ENCODE measurements at regions not wholly inside any gene's neighbourhood (a gene's known extent, or its start where the extent isn't known, plus 50 kb on each side); places are given as distances from the start of the nearest gene placed in this dataset.

DNA sequence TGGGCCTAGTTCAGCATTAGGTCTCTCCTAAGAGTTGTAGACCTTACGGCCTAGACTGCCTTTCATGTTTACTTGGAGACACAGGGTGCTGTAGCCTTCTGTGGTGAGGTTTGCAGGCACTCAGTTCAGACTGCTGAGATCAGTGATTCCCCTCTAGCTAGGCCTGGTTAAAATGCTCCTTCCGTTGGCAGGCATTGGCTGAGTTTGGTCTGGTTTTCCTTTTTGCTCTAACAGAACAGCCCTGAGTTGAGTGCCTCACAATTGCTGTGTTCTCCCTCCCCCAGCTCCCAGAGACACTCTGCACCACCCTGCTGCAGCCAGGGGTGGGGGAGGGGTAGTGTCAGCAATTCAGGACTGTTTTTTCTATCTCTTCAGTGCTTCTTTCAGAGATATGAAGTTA, 178.9 kb upstream of the DYRK2 start:
- Histone ChIP-seq H3K9me3 (peaks cover 0 to 9% (median 0%) of the 10 kb centered on the region in 4 donors), H3K4me1 (peaks cover 0 to 9% (median 0%) of the 10 kb centered on the region in 4 donors), H3K36me3 (no peaks in the 10 kb centered on the region), H3K27ac (no peak overlapping the region), H3K4me3 (no peak overlapping the region), H3K27me3 (no peaks in the 10 kb centered on the region)
- DNase-seq (ENCODE audit: low spot score in 2 of 2), result no peak
- WGBS, 2 donors, result 71 to 88% methylated on average over 2 of the region's 2 CpGs
- TF ChIP-seq POLR2A (IDR thresholded peaks at IDR 0.05) (no peak), EP300 (IDR thresholded peaks at IDR 0.05) (no peak)
- TF ChIP-seq, protein P1, sequence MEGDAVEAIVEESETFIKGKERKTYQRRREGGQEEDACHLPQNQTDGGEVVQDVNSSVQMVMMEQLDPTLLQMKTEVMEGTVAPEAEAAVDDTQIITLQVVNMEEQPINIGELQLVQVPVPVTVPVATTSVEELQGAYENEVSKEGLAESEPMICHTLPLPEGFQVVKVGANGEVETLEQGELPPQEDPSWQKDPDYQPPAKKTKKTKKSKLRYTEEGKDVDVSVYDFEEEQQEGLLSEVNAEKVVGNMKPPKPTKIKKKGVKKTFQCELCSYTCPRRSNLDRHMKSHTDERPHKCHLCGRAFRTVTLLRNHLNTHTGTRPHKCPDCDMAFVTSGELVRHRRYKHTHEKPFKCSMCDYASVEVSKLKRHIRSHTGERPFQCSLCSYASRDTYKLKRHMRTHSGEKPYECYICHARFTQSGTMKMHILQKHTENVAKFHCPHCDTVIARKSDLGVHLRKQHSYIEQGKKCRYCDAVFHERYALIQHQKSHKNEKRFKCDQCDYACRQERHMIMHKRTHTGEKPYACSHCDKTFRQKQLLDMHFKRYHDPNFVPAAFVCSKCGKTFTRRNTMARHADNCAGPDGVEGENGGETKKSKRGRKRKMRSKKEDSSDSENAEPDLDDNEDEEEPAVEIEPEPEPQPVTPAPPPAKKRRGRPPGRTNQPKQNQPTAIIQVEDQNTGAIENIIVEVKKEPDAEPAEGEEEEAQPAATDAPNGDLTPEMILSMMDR (IDR thresholded peaks at IDR 0.05), result no peak

DNA sequence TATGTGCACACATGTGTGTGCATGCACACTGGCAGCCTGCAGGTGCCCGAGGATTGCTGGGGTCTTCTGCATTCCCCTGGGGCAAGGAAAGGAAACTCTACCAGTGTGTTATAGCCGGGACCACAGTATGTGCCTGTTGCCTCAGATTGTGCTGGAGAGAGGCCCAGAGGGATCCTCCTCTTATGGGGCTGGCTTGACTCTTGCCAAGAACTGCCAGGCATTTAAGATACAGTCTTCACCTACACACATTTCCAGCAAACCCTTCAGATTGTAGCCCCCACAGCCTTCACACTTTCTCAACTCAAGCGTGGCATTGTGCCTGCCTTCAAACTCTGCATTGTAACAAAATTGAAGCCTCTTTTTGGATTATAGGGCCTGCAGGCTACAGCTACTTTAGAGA, 176.7 kb upstream of the DYRK2 start:
- H3K9me3 ChIP-seq, result peaks cover 0 to 9% (median 0%) of the 10 kb centered on the region in 4 donors
- no peaks in the 10 kb centered on the region for H3K36me3 ChIP-seq
- TF ChIP-seq, protein P1 (IDR thresholded peaks at IDR 0.05), result no peak
- TF ChIP-seq EP300 (IDR thresholded peaks at IDR 0.05) (no peak), POLR2A (IDR thresholded peaks at IDR 0.05) (no peak)
- H3K4me3 ChIP-seq, result no peak overlapping the region
- H3K27ac ChIP-seq, result no peak overlapping the region
- 58 to 69% methylated on average over 1 to 3 of the region's 3 CpGs for whole genome bisulfite sequencing, 2 donors
- H3K4me1 ChIP-seq, result peaks cover 0 to 9% (median 0%) of the 10 kb centered on the region in 4 donors
- no peaks in the 10 kb centered on the region for H3K27me3 ChIP-seq
- DNase-seq (ENCODE audit: low spot score in 2 of 2), result no peak

DNA sequence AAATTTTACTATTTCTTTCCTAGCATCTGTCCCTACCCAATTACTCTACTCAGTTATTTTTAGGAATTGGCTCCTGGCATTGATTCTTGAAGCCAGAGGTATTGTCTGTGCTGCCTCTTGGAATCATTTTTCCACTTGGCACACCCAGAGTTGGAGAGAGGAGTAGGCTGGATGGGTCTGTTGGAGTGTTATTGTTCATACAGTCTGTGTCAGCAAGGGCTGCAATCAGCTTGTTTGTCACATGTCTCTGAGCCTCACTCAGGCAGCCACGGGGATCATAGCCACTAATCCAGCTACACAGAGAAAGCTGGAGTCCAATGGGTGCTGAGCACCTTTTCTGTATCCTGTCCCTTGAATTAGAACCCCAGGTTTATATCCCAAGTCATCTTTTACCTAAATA, 176.0 kb upstream of the DYRK2 start:
- H3K4me1 ChIP-seq, result peaks cover 0 to 9% (median 0%) of the 10 kb centered on the region in 4 donors
- DNase-seq (ENCODE audit: low spot score in 2 of 2), result no peak
- no peaks in the 10 kb centered on the region for H3K27me3 ChIP-seq
- WGBS, 2 donors, result 9 to 18% methylated on average over 1 of the region's 1 CpG
- no peak overlapping the region for H3K4me3 ChIP-seq
- peaks cover 0 to 7% (median 0%) of the 10 kb centered on the region in 4 donors for H3K9me3 ChIP-seq
- no peak overlapping the region for H3K27ac ChIP-seq
- TF ChIP-seq, protein P1 (IDR thresholded peaks at IDR 0.05), result no peak
- TF ChIP-seq EP300 (IDR thresholded peaks at IDR 0.05) (no peak), POLR2A (IDR thresholded peaks at IDR 0.05) (no peak)
- no peaks in the 10 kb centered on the region for H3K36me3 ChIP-seq

DNA sequence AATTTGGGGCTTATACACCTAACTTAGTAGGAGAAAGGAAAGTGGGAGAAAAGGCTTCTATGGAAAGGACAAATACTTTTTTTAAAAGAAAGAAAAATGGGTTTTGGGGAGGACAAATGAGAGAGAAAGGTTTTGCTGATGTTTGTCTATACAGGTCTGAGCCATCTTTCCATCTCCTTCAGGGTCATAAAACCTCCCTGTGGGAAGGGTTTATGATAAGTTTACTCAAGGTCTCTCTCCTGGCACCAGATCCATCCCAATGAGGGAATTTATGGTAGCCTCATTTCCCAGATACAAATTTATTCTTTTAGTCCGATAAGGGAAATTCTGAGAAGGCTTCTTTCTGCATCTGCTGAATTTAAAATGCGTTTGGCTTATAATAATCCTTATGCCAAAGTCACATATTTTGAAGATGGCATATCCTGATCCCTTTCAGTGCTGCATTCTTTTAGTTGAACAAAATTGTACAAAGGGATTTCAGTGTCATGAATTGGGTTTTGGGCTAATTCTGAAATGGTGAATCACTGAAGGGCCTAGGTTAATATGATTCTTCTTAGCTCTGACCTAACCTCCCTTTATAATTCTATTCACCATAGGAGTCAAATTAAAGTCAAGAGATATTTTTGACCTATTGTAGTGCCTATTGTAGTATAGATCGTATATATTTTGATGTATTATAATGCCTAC, 173.5 kb upstream of the DYRK2 start:
- TF ChIP-seq POLR2A (IDR thresholded peaks at IDR 0.05) (no peak), EP300 (IDR thresholded peaks at IDR 0.05) (no peak)
- TF ChIP-seq, protein P1 (IDR thresholded peaks at IDR 0.05), result no peak
- no peaks in the 10 kb centered on the region for H3K9me3 ChIP-seq
- H3K4me3 ChIP-seq, result no peak overlapping the region
- H3K4me1 ChIP-seq, result peaks cover 0 to 9% (median 0%) of the 10 kb centered on the region in 4 donors
- H3K27ac ChIP-seq, result no peak overlapping the region
- no peaks in the 10 kb centered on the region for H3K27me3 ChIP-seq
- DNase-seq (ENCODE audit: low spot score in 2 of 2), result no peak
- H3K36me3 ChIP-seq, result no peaks in the 10 kb centered on the region
- 68 to 79% methylated on average over 3 of the region's 3 CpGs for WGBS, 2 donors

DNA sequence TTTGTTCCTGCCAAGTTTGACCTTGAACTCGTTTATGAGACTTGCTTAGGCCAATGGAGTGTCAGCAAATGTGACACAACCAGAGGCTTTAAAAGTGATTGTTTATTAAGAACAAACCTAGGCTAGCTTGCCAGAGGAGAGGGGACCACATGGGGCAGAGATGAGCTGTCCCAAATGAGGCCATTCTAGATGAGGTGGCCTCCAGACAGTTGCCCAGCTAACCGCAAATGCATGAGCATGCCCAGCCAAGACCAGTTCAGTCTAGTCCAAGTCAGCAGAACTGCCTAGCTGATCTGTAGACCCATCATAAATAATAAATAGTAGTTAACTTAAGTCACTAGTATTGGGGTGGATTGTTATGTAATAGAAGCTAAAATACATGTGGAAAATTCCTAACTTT, 172.8 kb upstream of the DYRK2 start:
- 54 to 71% methylated on average over 2 of the region's 2 CpGs for WGBS, 2 donors
- TF ChIP-seq, protein P1 (IDR thresholded peaks at IDR 0.05), result no peak
- TF ChIP-seq POLR2A (IDR thresholded peaks at IDR 0.05), result no peak
- no peak for TF ChIP-seq EP300 (IDR thresholded peaks at IDR 0.05)

More for the DNA sequence above, 172.8 kb upstream of the DYRK2 start:
- Histone ChIP-seq H3K4me1 (peaks cover 0 to 9% (median 0%) of the 10 kb centered on the region in 4 donors), H3K36me3 (no peaks in the 10 kb centered on the region), H3K27ac (no peak overlapping the region), H3K27me3 (no peaks in the 10 kb centered on the region), H3K9me3 (no peaks in the 10 kb centered on the region), H3K4me3 (no peak overlapping the region)
- DNase-seq (ENCODE audit: low spot score in 2 of 2), result no peak

Measured in tibial nerve (tissue), 4 donors.